ENCODE measurements at regions not wholly inside any gene's neighbourhood (a gene's known extent, or its start where the extent isn't known, plus 50 kb on each side); places are given as distances from the start of the nearest gene placed in this dataset.

GRCh38 chr1:58893257-58893869 is 109.5 kb upstream of the JUN start:
- WGBS, 2 experiments (ENCODE audit: extremely low coverage in 1 of 2, insufficient coverage in 1 of 2, insufficient read length in 1 of 2, insufficient replicate concordance in 2 of 2, low coverage in 1 of 2, low lambda C conversion rate in 2 of 2, missing lambda C conversion rate in 1 of 2) = 82% methylated on average over 13 of the region's 13 CpGs; no CpG with 5 or more reads in 1 of the 2 experiments
- no peak for TF ChIP-seq POLR2AphosphoS5 (IDR thresholded peaks at IDR 0.05; ENCODE audit: low read depth, low read length)
- TF ChIP-seq TAF7 (optimal IDR thresholded peaks at IDR 0.05; ENCODE audit: borderline replicate concordance, low read depth, low read length) = no peak
- TF ChIP-seq YY1 (IDR thresholded peaks at IDR 0.05; ENCODE audit: low read depth, low read length) = no peak
- no peak for TF ChIP-seq CHD2 (IDR thresholded peaks at IDR 0.05; ENCODE audit: low read length)
- no peak for TF ChIP-seq EP300 (IDR thresholded peaks at IDR 0.05; ENCODE audit: borderline replicate concordance in 1 of 2, low read depth in 2 of 2, low read length in 2 of 2)
- no peak for TF ChIP-seq MAX (IDR thresholded peaks at IDR 0.05)
- TF ChIP-seq, protein P1, sequence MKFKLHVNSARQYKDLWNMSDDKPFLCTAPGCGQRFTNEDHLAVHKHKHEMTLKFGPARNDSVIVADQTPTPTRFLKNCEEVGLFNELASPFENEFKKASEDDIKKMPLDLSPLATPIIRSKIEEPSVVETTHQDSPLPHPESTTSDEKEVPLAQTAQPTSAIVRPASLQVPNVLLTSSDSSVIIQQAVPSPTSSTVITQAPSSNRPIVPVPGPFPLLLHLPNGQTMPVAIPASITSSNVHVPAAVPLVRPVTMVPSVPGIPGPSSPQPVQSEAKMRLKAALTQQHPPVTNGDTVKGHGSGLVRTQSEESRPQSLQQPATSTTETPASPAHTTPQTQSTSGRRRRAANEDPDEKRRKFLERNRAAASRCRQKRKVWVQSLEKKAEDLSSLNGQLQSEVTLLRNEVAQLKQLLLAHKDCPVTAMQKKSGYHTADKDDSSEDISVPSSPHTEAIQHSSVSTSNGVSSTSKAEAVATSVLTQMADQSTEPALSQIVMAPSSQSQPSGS (IDR thresholded peaks at IDR 0.05; ENCODE audit: low read length) = no peak
- no peak for TF ChIP-seq BRCA1 (IDR thresholded peaks at IDR 0.05; ENCODE audit: low read depth, low read length)
- TF ChIP-seq BACH1 (IDR thresholded peaks at IDR 0.05; ENCODE audit: low read length) = no peak
- no peak for TF ChIP-seq JUN (IDR thresholded peaks at IDR 0.05; ENCODE audit: low read depth, low read length)
- TF ChIP-seq, protein P2, sequence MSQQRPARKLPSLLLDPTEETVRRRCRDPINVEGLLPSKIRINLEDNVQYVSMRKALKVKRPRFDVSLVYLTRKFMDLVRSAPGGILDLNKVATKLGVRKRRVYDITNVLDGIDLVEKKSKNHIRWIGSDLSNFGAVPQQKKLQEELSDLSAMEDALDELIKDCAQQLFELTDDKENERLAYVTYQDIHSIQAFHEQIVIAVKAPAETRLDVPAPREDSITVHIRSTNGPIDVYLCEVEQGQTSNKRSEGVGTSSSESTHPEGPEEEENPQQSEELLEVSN (IDR thresholded peaks at IDR 0.05) = no peak; the same call in 1 of the 2 replicates
- TF ChIP-seq CREB1 (IDR thresholded peaks at IDR 0.05) = no peak

More at GRCh38 chr1:58893257-58893869, 109.5 kb upstream of the JUN start:
- H3K18ac ChIP-seq (ENCODE audit: extremely low read depth, low read length) = no peak overlapping the region
- H3K27ac ChIP-seq (ENCODE audit: low read depth, low read length) = no peak overlapping the region
- no peak overlapping the region for H4K91ac ChIP-seq (replicated peaks; ENCODE audit: insufficient read length, low read length)
- no peaks in the 10 kb centered on the region for H4K20me1 ChIP-seq (replicated peaks in 1 of 2; ENCODE audit: control insufficient read depth in 1 of 2, insufficient read depth in 2 of 2, low read length in 2 of 2)
- DNase-seq (ENCODE audit: low read depth in 1 of 2, low spot score in 2 of 2) (no peak), FAIRE-seq (no peak)
- no peaks in the 10 kb centered on the region for H3K36me3 ChIP-seq (ENCODE audit: control insufficient read depth in 2 of 4, insufficient read depth in 4 of 4, low read length in 3 of 4)
- ChIA-PET CTCF (ENCODE audit: partially characterized antibody) (interaction anchor here (0.7 to 1.8 kb wide), 5 partner anchors 9 to 825 kb away, joined by 3 to 4 read pairs (median 4); no protein-coding TSS in a partner anchor), POLR2A (ENCODE audit: partially characterized antibody) (interaction anchor here (2.1 kb wide), 1 partner anchor 11 kb away, joined by 4 read pairs; no protein-coding TSS in a partner anchor)
- no peaks in the 10 kb centered on the region for H3K27me3 ChIP-seq (replicated peaks in 1 of 4; ENCODE audit: control insufficient read depth in 3 of 4, extremely low read depth in 1 of 4, insufficient read depth in 3 of 4, low read length in 3 of 4)
- no peak overlapping the region for H4K8ac ChIP-seq (ENCODE audit: extremely low read depth, insufficient read depth, low read length)
- H3K4me2 ChIP-seq (ENCODE audit: insufficient read depth in 1 of 2, low read depth in 2 of 2, low read length in 2 of 2) = no peak overlapping the region
- no peak overlapping the region for H2AFZ ChIP-seq (ENCODE audit: low read length)
- H3K23ac ChIP-seq (ENCODE audit: insufficient read length) = no peak overlapping the region
- H3K56ac ChIP-seq (replicated peaks; ENCODE audit: insufficient read length, low read depth, low read length) = no peak overlapping the region
- no peak overlapping the region for H2AK5ac ChIP-seq (ENCODE audit: low read depth, low read length)
- H3K9ac ChIP-seq (replicated peaks in 1 of 4; ENCODE audit: extremely low read depth in 1 of 4, low read depth in 3 of 4, low read length in 3 of 4) = no peak overlapping the region
- H3K4me1 ChIP-seq (replicated peaks in 1 of 4; ENCODE audit: control insufficient read depth in 3 of 4, insufficient read depth in 4 of 4, low read length in 3 of 4) = peaks cover 0 to 7% (median 0%) of the 10 kb centered on the region in 4 experiments; a peak in 2 of 7 replicates
- no peak overlapping the region for H2BK15ac ChIP-seq (ENCODE audit: low read length)
- H3K4ac ChIP-seq (replicated peaks; ENCODE audit: insufficient read length, low read depth, low read length) = no peak overlapping the region
- no peaks in the 10 kb centered on the region for H3K79me2 ChIP-seq (ENCODE audit: control insufficient read depth in 1 of 2, insufficient read depth in 2 of 2, low read length in 2 of 2)
- H3K4me3 ChIP-seq (ENCODE audit: extremely low read depth in 1 of 4, insufficient read depth in 2 of 4, low read depth in 3 of 4, low read length in 4 of 4) = no peak overlapping the region
- H3K23me2 ChIP-seq (ENCODE audit: low read depth, low read length) = no peaks in the 10 kb centered on the region
- H2BK20ac ChIP-seq (ENCODE audit: low read length) = no peak overlapping the region
- H4K5ac ChIP-seq (ENCODE audit: insufficient read length, low read depth, low read length) = no peak overlapping the region
- H3K9me3 ChIP-seq (ENCODE audit: insufficient read depth in 2 of 2, low read depth in 1 of 2, low read length in 1 of 2) = no peaks in the 10 kb centered on the region
- no peak overlapping the region for H3K14ac ChIP-seq (ENCODE audit: insufficient read length)
- H2BK12ac ChIP-seq (ENCODE audit: low read depth, low read length) = no peak overlapping the region; the same call in 1 of the 2 replicates
- H2BK120ac ChIP-seq (replicated peaks; ENCODE audit: low read depth, low read length) = no peak overlapping the region
- H2BK5ac ChIP-seq (ENCODE audit: low read depth, low read length) = no peak overlapping the region
- H3K79me1 ChIP-seq (ENCODE audit: low read depth, low read length) = no peaks in the 10 kb centered on the region

Measured in H1 (cell line).